GM21367 (cell line): ENCODE measurements at regions not wholly inside any gene's neighbourhood (a gene's known extent, or its start where the extent isn't known, plus 50 kb on each side); places are given as distances from the start of the nearest gene placed in this dataset.

Source experiments
- ATAC-seq: cut with Tn5 transposase; IDR thresholded peaks from one replicate; pipeline ENCODE4 v1.9.1; 2021; ENCODE audit not compliant: unreplicated experiment

DNA sequence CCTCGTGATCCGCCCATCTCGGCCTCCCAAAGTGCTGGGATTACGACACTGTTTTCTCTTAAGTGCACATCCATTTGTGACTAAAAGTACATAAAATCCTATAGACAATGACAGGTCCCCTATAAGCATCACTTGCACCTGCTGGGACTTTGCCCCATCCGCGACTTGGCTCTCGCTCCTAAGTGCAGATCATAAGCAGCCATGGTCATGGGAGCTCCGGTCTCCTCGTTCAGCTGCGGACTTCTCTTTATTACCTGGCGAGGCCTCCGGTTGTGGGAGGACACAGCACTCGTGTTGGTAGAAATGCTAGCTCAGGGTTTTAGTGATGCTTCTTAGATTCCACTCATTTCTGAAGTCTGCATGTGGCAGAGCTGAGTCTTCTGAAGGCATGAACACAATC, 92.7 kb upstream of the ST6GAL2 start:
- ATAC-seq, result no peak

DNA sequence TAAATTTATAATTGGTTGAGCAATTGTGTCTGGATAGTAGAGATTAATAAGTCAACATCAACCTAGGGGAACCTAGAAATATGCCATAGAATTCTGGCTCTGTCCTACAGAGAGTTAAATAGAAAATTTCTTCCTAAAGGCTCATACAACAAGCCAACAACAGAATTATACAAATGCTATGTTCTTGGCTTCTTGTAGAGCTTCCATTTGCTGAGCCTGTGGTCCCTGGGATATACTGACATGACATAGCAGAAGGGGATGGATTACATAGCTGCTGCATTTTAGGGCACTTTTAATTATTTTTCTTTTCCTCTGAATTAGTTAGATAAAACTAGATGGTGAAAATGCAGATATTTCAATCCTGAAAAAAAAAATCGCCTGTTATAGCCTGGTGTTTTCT, 95.5 kb upstream of the ST6GAL2 start:
- no peak for ATAC-seq

DNA sequence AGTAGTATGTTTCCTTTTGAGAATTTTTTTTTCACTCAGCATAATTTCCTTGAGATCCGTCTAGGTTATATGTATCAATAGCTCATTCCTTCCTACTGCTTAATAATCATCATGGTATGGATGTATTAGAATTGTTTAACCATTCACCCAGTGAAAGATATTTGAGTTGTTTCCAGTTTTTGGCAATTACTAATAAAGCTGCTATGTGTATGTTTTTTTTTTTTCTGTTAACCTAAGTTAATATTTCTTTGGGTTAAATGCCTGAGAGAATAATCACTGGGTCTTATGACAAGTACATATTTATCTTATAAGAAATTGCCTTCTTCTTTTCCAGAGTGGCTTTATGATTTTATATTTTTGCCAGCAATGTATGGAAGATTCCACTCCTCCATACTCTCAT, 96.4 kb upstream of the ST6GAL2 start:
- no peak for ATAC-seq

DNA sequence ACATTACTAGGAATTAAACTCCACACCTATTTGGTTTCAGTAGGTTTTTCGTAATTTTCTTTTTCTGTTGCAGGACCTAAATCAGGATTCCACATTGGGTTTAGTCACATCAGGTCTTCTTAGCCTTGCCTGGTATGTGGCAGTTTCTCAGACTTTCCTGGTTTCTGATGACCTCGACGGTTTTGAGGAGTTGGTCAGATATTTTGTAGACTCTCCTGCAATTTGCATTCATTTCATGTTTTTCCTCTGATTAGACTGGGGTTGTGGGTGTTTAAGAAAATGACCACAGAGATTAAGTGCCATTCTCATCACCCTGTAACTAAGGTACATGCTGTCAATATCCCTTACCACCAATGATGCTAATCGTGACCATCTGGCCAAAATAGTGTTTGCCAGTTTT, 97.3 kb upstream of the ST6GAL2 start:
- ATAC-seq, result no peak

DNA sequence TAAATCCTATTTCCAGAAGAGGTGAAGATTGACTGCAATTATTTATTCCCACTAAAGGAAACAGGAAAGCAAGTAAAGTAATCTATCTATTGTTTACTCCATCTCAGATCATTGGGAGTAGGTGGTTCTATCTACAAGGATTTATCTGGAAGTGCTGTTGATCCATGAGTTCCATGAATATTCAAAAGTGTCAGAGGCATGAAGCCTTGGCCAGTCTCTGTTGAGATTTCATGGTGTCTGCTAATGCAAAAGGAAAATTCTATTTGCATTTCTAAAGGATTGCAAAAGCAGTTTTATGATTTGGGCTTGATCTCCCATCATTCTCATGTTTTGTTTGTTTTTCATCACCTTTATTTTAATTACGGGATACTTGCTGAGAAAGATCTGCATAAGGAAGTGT, 102.4 kb upstream of the ST6GAL2 start:
- ATAC-seq, result no peak

DNA sequence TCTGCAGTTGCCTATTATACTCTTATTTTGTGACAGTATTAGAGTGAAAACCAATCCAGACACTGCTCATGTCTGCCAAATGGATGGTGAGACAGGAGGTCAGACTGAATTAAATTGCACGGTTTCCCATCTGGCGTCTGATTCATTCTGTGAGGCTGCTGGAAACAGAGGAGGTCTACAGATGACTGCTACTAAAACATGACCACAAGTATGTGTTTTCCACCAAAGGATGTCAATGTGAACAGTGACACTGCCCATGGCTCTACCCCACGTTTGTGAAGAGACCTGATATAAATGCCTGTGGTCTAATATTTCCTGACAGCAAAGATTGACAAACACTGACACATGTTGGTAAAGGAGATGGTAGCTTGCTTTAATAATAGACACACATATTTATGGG, 104.3 kb upstream of the ST6GAL2 start:
- ATAC-seq, result no peak

DNA sequence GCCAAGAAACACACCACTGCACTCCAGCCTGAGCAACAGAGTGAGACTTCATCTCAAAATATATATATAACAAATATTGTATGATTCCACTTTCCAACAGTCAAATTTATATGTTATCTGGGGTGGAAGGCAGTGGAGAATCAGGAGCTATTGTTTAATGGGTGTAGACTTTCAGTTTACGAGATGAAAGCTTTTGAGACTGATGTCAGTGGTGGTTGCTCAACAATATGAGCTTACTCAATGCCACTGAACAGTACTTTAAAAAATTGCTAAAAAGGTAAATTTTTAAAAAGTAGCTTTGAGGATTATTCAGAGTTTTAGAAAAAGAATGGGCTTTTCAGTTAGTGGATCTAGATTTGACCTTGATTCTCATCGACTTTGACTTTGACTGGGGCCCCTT, 105.9 kb upstream of the ST6GAL2 start:
- ATAC-seq, result no peak

DNA sequence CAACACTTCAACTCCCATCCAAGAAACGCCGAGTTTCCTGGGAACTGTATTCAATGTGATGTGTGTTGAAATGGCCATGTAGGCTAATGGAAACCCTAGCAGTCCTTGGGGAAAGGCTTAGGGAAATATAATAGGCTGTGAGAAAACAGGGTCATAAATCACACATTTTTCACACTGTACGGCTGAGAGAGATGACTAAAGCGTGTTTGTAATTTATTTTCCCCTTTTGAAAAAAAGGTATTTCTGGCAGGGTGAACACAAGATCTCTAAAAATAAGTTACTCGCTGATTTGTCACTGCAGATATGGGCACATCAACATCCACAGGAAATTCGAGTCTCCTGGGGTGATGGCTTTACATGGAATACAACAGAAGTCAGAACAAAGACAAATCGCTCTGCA, 109.6 kb upstream of the ST6GAL2 start:
- ATAC-seq, result no peak

DNA sequence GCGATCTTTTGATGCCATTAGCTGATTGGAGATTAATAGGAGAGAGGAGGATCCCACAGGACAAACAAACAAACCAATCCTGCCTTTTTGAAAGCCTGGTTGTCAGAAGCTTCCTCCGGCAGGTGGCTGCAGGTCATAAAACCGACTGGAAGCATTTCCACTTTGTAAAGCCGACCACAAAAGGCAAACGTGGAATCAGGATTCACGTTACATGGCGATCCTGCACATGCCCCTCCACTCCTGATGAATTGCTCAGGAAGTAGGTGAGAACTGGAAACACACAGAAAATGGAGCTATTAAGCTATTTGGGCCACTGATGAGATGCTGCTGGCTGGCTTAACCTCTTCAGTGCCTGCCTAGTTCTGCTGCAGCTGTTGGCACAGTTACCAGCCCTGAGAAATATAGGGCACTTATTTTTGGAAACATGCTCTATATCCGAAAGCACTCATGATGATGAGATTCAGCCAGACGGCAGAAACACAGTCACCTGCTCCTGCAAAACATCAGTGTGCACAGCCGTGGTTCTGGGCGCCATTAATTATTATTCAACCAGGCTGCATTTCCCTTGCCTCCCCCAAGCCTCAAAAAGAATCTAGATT, 110.3 kb upstream of the ST6GAL2 start:
- no peak for ATAC-seq

DNA sequence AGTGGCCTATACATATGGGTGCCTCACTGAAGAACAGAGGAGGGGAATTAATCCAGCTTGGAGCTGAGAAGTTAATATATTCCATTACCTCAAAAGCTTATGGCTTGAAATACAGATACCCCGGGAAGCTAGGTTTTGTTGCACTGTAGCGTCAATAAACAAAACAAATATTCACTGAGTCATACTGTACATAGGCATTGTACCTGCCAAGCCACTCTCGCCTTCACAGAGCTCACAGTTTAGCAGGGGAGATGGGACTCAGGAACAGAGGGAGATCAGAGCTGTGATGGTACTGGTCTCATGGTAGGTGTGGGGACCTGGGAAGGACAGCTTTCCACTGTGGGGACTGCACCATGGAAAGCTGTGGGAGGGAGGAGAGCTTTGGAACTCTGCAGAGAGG, 111.2 kb upstream of the ST6GAL2 start:
- no peak for ATAC-seq

DNA sequence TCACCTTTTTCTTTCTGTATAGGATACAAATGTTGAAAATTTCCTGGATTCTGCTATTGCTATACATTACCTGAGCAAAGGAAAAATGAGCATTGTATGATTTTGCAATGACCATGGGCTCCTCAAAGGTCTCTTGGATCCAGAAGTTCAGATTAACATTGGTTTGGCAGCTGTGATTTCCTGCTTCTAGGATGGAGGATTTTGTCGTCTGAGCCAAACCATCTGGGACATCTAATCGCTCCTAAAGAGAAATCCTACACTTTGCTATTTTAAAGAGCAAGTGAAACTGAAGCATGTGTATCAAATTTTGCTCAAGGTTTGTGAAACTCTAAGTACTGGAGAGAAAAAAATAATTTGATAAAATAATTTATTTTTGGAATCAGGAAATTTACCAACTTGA, 115.1 kb upstream of the ST6GAL2 start:
- no peak for ATAC-seq

DNA sequence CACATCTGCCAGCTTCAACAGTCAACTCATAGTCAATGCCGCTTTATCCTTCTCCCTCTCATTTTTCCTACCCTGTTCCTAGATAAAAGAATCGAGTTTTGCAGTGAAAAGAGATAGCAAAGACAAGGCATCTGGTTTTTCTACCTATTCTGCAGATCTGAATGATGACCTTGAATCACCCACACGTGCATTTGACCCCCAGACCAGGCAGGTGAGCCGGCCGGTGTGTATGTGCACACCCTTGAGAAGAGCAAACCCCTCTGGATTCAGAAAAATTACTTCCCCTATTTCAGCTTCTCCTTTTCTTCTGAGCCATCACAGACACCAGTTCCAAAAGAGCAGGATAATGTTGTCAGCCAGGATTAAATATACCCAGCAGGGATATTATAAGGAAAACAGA, 115.6 kb upstream of the ST6GAL2 start:
- no peak for ATAC-seq

DNA sequence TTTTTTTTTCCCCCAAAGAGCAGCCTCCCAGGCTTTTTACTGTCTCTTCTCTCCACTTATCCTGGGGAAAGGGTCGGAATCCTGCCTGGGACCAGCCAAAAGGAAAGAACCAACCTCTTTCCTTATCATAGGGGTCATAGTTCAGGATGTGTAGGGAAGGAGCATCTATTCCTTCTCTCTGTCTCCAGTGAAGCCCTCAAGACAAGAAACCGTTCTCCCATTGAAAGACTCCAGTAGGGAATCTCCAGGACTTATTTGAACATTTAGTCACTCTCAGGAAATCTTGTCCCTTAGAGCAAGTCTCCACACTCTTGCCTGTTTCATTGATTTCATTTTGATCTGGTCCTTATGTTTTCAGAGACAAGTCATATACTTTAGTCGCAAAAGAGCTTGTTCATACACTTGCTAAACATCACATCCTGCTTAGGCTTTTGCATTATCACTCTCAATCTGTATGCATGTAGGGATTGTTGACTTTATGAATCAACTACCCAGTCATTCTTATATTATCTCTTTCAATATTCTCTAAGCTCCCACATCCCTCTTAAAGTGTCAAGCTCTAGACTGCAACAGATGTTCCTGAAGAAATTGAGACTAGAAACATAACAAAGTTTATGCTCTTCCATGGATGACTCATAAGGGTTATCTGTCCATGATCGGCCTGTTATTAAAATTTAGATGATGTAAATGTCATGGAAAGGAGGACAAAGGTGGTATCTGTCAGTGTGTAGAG, 116.2 kb upstream of the ST6GAL2 start:
- ATAC-seq, result no peak

DNA sequence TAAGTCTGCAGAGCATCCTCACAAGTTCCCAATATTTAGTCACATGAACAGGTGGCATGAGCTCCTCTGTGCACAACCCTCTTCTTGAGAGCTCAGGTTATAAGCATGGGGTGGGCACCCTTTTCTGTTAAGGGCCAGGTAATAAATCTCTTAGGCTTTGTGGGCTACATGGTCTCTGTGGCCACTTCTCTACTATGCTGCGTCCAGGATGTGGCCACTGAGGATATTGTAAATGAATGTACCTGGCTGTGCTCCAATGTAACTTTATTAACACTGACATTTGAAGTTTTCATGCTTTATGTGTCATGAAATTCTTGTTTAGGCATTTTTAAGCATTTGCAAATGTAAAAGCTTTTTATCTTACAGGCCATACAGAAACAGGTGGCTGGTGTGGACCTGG, 116.8 kb upstream of the ST6GAL2 start:
- no peak for ATAC-seq

DNA sequence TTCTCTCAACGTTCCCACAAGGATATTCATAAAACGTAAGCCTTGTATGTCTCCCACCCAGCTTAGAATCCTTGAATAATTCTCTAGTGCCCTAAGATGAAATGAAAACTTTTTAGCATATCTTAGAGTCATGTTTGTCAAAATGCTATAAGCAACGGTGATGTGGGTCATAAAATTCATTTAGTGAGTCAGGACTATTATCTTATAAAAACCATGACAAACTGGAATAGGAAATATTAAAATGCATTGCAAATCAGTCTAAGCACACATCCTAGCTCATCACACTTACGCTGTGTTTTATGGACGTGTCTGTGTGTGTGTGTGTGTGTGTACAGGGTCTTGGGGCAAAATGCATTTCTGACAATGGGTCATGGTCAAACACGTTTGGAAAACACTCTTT, 119.9 kb upstream of the ST6GAL2 start:
- no peak for ATAC-seq

DNA sequence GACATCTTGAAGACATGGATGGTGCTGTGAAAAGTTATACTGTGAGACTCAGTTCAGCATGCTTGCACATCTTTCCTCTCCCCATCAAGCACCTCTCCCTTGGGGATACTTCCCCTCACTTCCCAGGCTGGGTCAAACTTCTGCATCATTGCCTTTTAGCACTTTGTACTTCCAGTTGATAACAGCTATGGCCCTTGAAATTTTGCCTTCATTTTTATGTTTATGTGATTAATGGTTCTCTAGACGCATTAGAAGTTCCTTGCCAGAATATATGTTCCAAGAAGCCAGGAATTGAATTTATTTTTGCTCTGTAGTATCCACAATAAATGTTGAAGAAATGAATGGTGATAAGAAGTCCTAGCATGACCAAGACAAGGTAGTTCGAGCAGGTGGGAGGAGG, 120.9 kb upstream of the ST6GAL2 start:
- ATAC-seq, result no peak

DNA sequence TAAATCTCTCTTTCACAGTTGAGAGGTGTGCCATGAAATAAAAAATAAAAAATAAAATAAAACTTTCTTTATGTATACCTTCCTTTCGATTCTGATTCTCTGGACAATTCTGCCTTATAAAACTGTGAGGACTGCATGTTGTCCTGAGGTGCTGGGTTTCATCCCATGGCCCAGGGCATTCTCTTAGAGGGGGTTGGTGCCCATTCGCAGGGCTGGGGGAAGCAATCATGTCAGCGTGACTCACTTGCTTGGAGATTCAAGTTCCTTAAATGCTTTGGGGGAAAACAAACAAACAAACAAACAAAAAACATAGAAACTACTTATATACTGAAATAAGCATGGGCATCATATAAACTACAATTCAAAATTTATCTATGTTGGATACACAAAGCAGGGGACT, 122.0 kb upstream of the ST6GAL2 start:
- ATAC-seq, result no peak

DNA sequence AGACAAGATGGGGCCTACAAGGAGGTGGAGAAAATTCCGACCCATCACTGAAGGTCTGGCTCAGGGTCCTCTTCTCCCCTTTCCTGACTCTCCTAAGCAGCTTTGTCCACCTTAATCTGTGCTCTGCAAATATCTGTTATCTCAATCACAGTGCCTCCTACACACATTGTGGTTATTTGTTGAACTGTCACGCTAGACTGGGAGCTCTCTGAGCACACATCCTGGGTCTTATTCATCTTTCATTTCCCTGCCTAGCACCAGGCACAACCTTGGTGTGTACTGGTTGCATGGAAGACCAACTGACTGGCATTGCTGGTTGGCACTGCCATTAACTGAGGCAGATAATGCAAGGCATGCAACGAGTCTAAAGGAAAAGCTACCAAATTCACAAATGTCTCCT, 122.9 kb upstream of the ST6GAL2 start:
- no peak for ATAC-seq

DNA sequence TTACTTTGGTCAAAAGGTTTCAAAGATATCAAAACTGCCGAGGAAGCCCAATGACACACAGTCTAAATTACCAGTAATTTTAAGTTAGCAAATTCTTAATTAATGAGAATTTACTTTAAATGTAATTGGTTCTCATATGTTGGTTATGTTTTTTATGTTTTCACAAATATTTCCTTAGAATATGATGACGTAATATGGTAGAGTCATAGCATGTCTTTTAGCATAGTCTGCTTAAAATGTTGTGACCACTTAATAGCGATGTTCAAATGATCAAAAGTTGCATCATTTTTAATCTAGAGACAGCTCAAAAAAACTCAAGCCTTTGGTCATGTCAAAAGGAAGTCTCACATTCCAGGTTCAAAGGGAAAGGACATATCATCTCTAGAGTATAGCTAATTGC, 123.3 kb upstream of the ST6GAL2 start:
- no peak for ATAC-seq

DNA sequence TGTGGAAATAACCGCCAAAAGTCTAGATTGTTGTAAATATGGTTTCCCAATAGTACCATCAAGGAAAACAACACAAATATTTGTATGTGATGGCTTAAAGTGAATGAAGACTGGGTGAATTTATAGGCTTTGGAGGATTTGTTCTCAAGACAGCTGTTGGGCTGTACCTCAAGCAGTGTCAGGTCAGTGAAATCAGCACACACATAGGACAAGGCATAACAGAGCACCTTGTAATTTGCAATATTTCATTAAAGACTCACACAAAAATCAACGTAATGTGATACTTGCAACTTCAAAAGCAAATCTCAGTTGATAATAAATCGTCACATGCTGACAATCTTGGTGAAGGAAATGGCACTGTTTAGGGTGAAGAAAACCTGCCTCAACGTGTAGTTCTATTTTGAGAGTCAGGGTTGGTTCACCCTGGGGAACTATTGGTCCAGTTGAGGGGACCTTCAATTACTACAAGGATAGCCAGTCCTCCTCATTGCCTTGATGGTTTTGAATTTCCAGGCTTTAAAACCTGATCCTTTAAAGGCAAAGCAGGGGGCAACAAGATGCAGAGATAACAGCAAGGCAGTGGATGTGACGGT, 126.8 kb upstream of the ST6GAL2 start:
- no peak for ATAC-seq

DNA sequence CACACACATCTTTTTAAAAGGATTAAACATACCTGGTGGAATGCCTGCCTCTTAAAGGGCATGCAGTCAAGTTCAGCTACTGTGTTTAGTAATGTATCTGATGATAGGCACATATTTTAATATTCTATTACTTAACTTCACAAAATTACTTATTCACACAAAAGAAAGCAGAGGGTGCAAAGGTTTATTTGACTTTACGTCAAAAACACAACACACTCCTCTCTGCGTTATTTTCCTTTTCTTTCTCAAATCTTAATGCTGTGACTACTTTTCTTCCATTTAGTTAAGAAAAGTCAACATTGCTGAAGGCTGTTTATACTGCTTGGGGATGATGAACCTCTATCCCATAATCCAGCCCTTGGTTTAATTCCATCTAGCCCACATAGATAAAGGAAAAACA, 127.9 kb upstream of the ST6GAL2 start:
- no peak for ATAC-seq

DNA sequence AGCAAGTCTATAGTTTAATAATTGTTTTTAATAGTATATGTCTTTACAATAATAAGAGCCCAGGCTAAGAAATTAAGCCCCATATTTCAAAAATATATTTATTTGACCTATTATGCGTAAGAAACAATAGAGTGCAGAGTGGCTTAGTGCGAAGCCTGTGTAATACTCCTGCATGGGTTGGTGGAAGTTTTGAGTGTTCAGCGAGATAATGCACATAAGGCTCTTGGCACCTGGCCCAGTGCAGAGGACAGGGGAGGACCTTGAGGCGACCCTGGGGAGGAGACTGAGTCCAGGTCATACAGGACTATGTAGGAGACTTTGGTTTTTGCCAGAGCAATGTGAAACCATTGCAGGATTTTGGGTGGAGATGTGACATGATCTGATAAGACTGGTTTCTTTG, 132.4 kb upstream of the ST6GAL2 start:
- no peak for ATAC-seq

DNA sequence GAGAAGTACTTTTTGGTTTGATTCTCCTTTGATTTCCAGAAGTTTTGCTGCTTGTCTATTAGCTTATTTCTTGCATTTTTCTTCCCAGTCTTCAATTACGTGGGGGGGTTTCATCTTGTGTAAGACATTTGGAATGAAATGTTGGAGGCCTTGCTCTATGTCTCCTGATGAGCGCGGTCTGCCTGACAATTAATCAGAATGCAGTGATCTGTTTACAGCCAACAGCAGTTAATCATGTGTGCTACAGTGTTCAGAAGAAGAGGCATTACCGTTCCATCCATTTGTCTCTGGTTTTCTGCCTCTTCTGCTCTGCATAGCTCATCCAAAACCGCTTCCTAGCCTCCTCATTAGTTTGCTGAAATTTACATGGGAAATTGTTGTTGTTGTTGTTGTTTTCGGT, 134.4 kb upstream of the ST6GAL2 start:
- no peak for ATAC-seq
